ENCODE measurements at regions not wholly inside any gene's neighbourhood (a gene's known extent, or its start where the extent isn't known, plus 50 kb on each side); places are given as distances from the start of the nearest gene placed in this dataset.

GRCh38 chr14:23831596-23831995 lies 122.0 kb upstream of the DHRS4 start:
- no CpG with 5 or more reads among the region's 3 CpGs for WGBS (ENCODE audit: extremely low coverage, insufficient read length, low lambda C conversion rate)
- no peak overlapping the region for H2AFZ ChIP-seq (ENCODE audit: low read length)
- no peak overlapping the region for H2BK20ac ChIP-seq (ENCODE audit: low read depth, low read length, poor library complexity, severe bottlenecking)
- no peak overlapping the region for H4K8ac ChIP-seq (replicated peaks; ENCODE audit: insufficient read length, low read depth, low read length)
- H3K9me3 Mint-ChIP-seq, result peaks cover 0 to 54% of the 10 kb centered on the region in 2 experiments; a peak in 2 of 5 replicates
- no peak overlapping the region for H3K27ac ChIP-seq (ENCODE audit: insufficient read length, low read depth, low read length)
- no peaks in the 10 kb centered on the region for H3K4me1 ChIP-seq (ENCODE audit: insufficient read depth, low read length)
- no peak overlapping the region for H4K91ac ChIP-seq (ENCODE audit: insufficient read length, low read depth, low read length)
- no peak overlapping the region for H3K56ac ChIP-seq (ENCODE audit: insufficient read length, low read depth, low read length)
- H3K79me1 ChIP-seq (ENCODE audit: insufficient read depth, low read depth, low read length, poor library complexity, severe bottlenecking), result no peaks in the 10 kb centered on the region
- H2AK5ac ChIP-seq (ENCODE audit: insufficient read length, low read length), result no peak overlapping the region
- no peak overlapping the region for H3K14ac ChIP-seq (ENCODE audit: insufficient read depth, low read length)
- TF ChIP-seq CTCF (conservative IDR thresholded peaks at IDR 0.05), result no peak
- no peaks in the 10 kb centered on the region for H3K79me2 ChIP-seq (ENCODE audit: insufficient read depth, low read length)
- no peaks in the 10 kb centered on the region for H4K20me1 ChIP-seq (ENCODE audit: control insufficient read depth, insufficient read depth, insufficient read length)
- no peak overlapping the region for H3K23ac ChIP-seq (ENCODE audit: insufficient read length, low read depth, low read length)
- H3K36me3 Mint-ChIP-seq (ENCODE audit: insufficient read depth in 1 of 3, low read depth in 3 of 3), result peaks cover 0 to 14% (median 0%) of the 10 kb centered on the region in 3 experiments; a peak in 3 of 7 replicates
- no peak overlapping the region for H3T11ph ChIP-seq (ENCODE audit: low read length)
- H3K27ac Mint-ChIP-seq, result no peak overlapping the region
- H2BK120ac ChIP-seq (ENCODE audit: low read depth, low read length, poor library complexity, severe bottlenecking), result no peak overlapping the region
- H2BK15ac ChIP-seq (ENCODE audit: low read depth, low read length), result no peak overlapping the region
- no peaks in the 10 kb centered on the region for H3K23me2 ChIP-seq (ENCODE audit: insufficient read length, low read depth, low read length, poor library complexity, severe bottlenecking)
- no peak overlapping the region for H3K9ac ChIP-seq (ENCODE audit: extremely low read depth, insufficient read length, low read length)
- DNase-seq, result no peak
- H3K4me3 Mint-ChIP-seq, result no peak overlapping the region
- H3K27me3 Mint-ChIP-seq (ENCODE audit: low read depth), result peaks cover 1% of the 10 kb centered on the region; the same call in 1 of the 2 replicates
- no peaks in the 10 kb centered on the region for H3K4me1 Mint-ChIP-seq
- no peak overlapping the region for H2BK5ac ChIP-seq (ENCODE audit: insufficient read length, low read length)
- peaks cover 19% of the 10 kb centered on the region for H3K9me3 ChIP-seq (ENCODE audit: control insufficient read depth, low read depth, low read length)
- H3K27me3 ChIP-seq (ENCODE audit: insufficient read depth, low read length), result no peaks in the 10 kb centered on the region
- H3K18ac ChIP-seq (ENCODE audit: insufficient read length, low read depth, low read length), result no peak overlapping the region
- no peak overlapping the region for H3K4me2 ChIP-seq (ENCODE audit: insufficient read depth, insufficient read length, low read length)
- H3K4ac ChIP-seq (ENCODE audit: low read depth, low read length), result no peak overlapping the region
- H4K5ac ChIP-seq (ENCODE audit: insufficient read length, low read depth, low read length), result no peak overlapping the region
- H2BK12ac ChIP-seq (ENCODE audit: insufficient read length, low read depth, low read length), result no peak overlapping the region
